GM21390 (cell line): ENCODE measurements at regions not wholly inside any gene's neighbourhood (a gene's known extent, or its start where the extent isn't known, plus 50 kb on each side); places are given as distances from the start of the nearest gene placed in this dataset.
"Not testable (repeated sequence)": the region's sequence is repeated elsewhere in the genome, so short reads cannot be mapped to it uniquely, and the experiment has no call there.

ENCODE experiments used
- ATAC-seq: cut with Tn5 transposase; IDR thresholded peaks from one replicate; pipeline ENCODE4 v1.9.1; 2021; ENCODE audit not compliant: unreplicated experiment

- ATAC-seq = not testable (repeated sequence)
These were observed 304.6 kb upstream of the KCND2 start for GRCh38 chr7:119968411-119968810.

DNA sequence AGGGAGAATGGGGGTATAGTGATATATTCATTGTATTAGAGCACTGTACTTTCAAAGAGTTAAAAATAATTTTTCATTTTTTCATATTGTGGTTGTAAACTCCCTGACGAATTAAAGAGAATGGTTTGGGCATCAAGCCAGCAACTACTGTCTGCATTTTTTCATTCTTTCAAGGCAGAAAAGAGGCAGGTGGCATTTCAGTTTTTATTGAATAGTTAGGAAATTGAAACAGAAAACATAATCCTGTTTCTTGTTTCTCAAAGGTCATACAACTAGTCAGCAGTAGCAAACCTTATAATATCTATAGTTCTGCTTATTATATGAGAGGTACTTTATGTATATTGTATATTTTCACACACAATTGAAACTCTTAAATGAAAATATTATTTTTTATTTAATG is 303.9 kb upstream of the KCND2 start:
- ATAC-seq = no peak

GRCh38 chr7:119969763-119970162 is 303.2 kb upstream of the KCND2 start:
- no peak for ATAC-seq

- ATAC-seq = no peak
These were observed 298.0 kb upstream of the KCND2 start for GRCh38 chr7:119974972-119975371.

DNA sequence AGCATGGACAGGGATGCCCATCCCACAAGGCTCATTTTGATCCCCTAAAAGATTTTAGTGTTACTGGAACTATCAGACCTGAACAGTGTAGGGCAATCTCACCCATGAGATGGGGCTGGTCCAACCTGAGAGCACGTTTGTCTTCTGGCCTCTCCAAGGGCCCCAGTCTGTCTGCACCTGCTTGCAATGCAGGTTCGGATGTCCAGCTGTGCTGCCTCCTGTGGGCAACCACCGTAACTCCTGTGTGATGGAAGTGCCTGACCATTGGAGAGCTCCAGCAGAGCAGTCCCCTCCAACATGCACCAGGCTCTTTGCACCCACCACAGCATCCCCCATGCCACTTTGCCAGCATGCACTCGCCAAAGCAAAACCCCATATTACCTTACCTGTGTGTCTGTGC is 290.1 kb upstream of the KCND2 start:
- no peak for ATAC-seq

DNA sequence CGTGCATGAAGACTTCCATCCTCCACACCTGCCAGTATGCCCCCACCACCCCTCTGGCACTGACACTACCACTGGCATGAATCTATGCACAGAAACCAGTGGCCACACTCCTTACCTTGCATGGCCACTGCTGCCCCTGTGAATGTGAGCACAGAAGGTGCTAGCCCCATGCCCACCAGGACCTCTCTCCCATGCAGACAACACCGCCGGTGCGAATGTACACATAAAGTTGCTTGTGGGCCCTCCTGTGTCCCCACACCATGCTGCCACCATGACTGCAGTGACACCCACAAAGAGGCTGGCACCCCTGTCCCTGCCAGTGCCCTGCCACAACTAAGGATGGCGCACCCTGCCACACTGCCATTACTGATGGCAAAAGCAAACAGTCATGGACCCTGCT is 289.5 kb upstream of the KCND2 start:
- ATAC-seq = no peak

- ATAC-seq = no peak
These were observed 288.7 kb upstream of the KCND2 start for GRCh38 chr7:119984247-119984646.

DNA sequence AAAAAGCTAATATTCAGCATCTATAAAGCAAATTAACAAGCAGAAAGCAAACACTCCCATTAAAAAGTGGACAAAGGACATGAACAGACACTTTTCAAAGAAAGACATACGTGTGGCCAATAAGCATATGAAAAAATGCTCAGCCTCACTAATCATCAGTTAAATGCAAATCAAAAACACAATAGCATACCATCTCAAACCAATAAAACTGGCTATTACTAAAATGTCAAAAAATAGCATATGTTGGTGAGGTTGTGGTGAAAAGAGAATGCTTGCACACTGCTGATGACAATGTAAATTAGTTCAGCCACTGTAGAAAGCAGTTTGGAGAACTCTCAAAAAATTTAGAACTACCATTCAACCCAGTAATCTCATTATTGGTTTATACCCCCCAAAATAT is 284.6 kb upstream of the KCND2 start:
- no peak for ATAC-seq

DNA sequence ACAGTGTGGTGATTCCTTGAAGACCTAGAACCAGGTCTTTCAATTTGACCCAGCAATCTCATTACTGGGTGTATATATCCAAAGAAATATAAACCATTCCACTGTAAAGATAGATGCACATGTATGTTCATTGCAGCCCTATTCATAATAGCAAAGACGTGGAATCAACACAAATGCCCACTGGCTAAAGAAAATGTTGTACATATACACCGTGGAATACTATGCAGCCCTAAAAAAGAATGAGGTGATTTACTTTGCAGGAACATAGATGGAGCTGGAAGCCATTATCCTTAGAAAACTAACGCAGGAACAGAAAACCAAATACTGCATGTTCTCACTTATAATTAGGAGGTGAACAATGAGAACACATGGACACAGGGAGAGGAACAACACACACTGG is 278.0 kb upstream of the KCND2 start:
- ATAC-seq = no peak

- peak; percentile 64 for ATAC-seq
These were observed 276.3 kb upstream of the KCND2 start for GRCh38 chr7:119996634-119997033.

DNA sequence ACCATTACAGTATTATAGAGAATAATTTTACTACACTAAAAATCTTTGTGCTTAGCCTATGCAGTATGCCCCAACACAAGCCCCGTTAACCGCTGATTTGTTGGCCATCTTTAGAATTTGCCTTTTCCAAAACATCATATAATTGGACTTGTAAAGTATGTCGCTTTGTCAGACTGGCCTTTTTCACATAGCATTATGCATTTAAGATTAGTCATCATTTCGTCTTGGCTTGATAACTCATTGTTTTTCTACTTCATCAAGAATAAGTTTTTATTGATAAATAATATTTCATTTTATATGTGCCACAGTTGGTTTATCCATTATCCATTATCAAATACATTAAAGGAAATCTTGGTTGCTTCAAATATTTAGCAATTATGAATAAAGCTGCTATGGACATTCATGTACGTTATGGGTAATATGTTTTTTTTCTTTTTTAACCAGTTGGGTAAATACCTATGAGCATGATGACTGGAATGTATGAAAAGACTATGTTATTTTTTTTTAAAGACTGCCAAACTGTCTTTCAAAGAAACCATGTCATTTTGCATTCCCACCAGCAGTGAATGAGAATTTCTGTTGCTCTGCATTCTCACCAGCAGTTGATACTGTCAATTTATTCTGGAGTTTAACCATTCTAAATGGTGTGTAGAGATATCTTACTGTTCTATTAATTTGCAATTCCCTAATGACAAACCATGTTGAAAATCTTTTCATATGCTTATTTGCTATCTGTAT is 273.1 kb upstream of the KCND2 start:
- no peak for ATAC-seq

DNA sequence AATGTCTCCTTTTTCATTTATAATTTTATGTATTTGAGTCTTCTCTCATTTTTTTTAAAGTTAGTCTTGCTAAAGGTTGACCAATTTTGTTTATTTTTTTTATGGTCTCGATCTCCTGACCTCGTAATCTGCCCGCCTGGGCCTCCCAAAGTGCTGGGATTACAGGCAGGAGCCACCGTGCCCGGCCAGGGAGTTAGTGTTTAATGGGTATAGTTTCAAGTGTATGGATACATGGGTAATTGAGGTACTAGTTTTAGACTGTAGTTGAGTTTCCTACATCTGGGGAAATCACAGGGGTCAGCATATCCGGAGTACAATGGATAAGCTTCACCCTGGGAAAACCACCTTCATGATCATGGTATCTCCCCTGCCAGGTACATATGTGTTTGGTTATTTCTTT is 267.3 kb upstream of the KCND2 start:
- no peak for ATAC-seq

DNA sequence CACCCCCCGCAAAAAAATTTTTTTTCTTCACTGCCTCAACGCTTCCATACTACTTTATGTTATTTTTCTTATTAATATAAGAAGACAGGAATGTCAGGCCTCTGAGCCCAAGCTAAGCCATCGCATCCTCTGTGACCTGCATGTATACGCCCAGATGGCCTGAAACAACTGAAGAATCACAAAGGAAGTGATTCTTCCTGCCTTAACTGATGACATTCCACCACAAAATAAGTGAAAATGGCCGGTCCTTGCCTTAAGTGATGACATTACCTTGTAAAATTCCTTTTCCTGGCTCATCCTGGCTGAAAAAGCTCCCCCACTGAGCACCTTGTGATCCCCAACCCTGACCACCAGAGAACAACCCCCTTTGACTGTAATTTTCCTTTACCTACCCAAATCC is 258.7 kb upstream of the KCND2 start:
- ATAC-seq = not testable (repeated sequence)

DNA sequence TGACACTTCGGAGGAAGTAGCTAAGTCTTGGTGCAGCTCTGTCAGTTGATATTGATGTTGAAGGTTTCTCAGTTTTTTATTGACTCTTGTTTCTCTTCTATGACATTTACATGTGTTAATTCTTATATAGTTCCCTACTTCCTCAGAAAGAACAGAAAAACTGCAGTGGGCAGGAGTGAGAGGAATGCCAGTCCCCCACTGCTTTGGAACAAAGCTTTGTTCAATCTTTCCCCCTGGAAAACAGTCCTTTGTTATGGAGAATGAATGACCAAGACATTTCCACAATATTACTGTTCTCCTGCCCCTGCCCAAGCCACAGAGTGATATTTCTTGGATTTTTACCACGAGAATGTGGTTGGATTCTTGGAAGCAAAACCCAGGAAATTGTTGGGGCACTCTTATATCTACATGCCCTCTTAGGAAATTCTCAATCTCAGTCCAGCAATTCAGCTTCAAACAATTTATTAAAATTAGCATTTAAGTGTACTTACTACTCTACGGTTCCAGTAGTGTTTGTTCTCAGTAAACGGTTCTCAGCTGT is 258.0 kb upstream of the KCND2 start:
- no peak for ATAC-seq

DNA sequence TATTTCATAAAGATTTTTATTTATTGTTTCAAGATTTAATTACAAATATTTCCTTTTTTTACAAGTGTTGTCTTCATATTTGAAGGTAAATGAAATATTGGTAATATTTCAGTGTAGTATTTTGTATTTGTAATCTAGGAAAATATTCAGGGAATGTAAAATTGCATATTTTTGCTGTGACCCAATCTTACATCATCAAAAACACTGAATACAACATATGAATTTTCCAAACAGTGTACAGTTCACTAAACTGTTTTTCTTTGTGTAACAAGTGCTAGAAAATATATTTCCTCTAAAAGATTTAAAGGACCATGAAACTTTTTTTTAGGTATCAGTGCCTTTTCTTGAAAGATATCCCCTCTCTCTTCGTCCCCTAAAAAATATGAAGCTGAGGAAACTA is 251.9 kb upstream of the KCND2 start:
- no peak for ATAC-seq

- no peak for ATAC-seq
These were observed 249.3 kb upstream of the KCND2 start for GRCh38 chr7:120023494-120024167.

GRCh38 chr7:120028636-120029035 is 244.3 kb upstream of the KCND2 start:
- ATAC-seq = no peak

GRCh38 chr7:120030876-120031275 is 242.1 kb upstream of the KCND2 start:
- ATAC-seq = no peak

- ATAC-seq = no peak
These were observed 239.9 kb upstream of the KCND2 start for GRCh38 chr7:120033114-120033513.

DNA sequence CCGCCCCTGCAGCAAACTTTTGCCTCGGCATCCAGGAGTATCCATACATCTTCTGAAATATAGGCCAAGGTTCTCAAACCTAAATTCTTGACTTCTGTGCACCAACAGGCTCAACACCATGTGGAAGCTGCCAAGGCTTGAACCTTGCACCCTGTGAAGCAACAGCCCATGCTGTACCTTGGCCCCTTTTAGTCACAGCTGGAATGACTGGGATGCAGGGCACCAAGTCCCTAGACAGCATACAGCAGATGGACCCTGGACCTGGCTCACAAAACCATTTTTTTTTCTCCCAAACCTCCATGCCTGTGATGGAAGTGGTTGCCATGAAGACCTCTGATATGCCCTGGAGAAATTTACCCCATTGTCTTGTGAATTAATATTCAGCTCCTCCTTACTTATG is 233.8 kb upstream of the KCND2 start:
- ATAC-seq = no peak

- no peak for ATAC-seq
These were observed 231.2 kb upstream of the KCND2 start for GRCh38 chr7:120041798-120042197.

- ATAC-seq = no peak
These were observed 229.7 kb upstream of the KCND2 start for GRCh38 chr7:120043250-120043649.
